COR-L47 (cell line): ENCODE measurements at regions not wholly inside any gene's neighbourhood (a gene's known extent, or its start where the extent isn't known, plus 50 kb on each side); places are given as distances from the start of the nearest gene placed in this dataset.
A peak's percentile ranks its signal among the peaks of the same experiment; 100 is the strongest.
"Not testable (repeated sequence)": the region's sequence is repeated elsewhere in the genome, so short reads cannot be mapped to it uniquely, and the experiment has no call there.

Source experiments
- DNase-seq: peaks from one replicate; lab custom pipeline; 2025; lab: John Stamatoyannopoulos, UW

- peak; percentile 34 for DNase-seq
Measured at GRCh38 chr1:239112101-239112935, 274.1 kb upstream of the CHRM3 start.

GRCh38 chr1:239107676-239108075, 278.7 kb upstream of the CHRM3 start:
- DNase-seq, result no peak

- not testable (repeated sequence) for DNase-seq
Measured at GRCh38 chr1:239106689-239107088, 279.7 kb upstream of the CHRM3 start.

- DNase-seq, result no peak
Measured at GRCh38 chr1:239098400-239099037, 287.8 kb upstream of the CHRM3 start.

GRCh38 chr1:239091537-239091936, 294.8 kb upstream of the CHRM3 start:
- no peak for DNase-seq

- no peak for DNase-seq
Measured at GRCh38 chr1:239084459-239085080, 301.8 kb upstream of the CHRM3 start.

GRCh38 chr1:239081947-239082346, 304.4 kb upstream of the CHRM3 start:
- not testable (repeated sequence) for DNase-seq

- no peak for DNase-seq
Measured at GRCh38 chr1:239067480-239067879, 318.9 kb upstream of the CHRM3 start.

GRCh38 chr1:239067058-239067457, 319.3 kb upstream of the CHRM3 start:
- DNase-seq, result no peak

GRCh38 chr1:239061770-239062169, 324.6 kb upstream of the CHRM3 start:
- DNase-seq, result no peak

- no peak for DNase-seq
Measured at GRCh38 chr1:239058190-239058589, 328.2 kb upstream of the CHRM3 start.

GRCh38 chr1:239056940-239057339, 329.4 kb upstream of the CHRM3 start:
- DNase-seq, result no peak

GRCh38 chr1:239053279-239053678, 333.1 kb upstream of the CHRM3 start:
- DNase-seq, result no peak

GRCh38 chr1:239049571-239049970, 336.8 kb upstream of the CHRM3 start:
- no peak for DNase-seq

GRCh38 chr1:239044829-239045228, 341.5 kb upstream of the CHRM3 start:
- no peak for DNase-seq

GRCh38 chr1:239040523-239040922, 345.8 kb upstream of the CHRM3 start:
- DNase-seq, result no peak

- DNase-seq, result no peak
Measured at GRCh38 chr1:239031310-239031709, 355.1 kb upstream of the CHRM3 start.

GRCh38 chr1:239025997-239026694, 360.2 kb upstream of the CHRM3 start:
- no peak for DNase-seq

GRCh38 chr1:239025223-239025622, 361.1 kb upstream of the CHRM3 start:
- DNase-seq, result no peak

- no peak for DNase-seq
Measured at GRCh38 chr1:239023732-239024360, 362.5 kb upstream of the CHRM3 start.

- DNase-seq, result no peak
Measured at GRCh38 chr1:239016337-239016736, 370.0 kb upstream of the CHRM3 start.

- DNase-seq, result no peak
Measured at GRCh38 chr1:239011382-239011781, 375.0 kb upstream of the CHRM3 start.
